Neural progenitor cell (in vitro differentiated cells): ENCODE measurements at regions not wholly inside any gene's neighbourhood (a gene's known extent, or its start where the extent isn't known, plus 50 kb on each side); places are given as distances from the start of the nearest gene placed in this dataset.

ENCODE experiments used
- CTCF ChIP-seq: fragments of 200-600 bp; sonication (generic); IDR thresholded peaks from 2 replicates; pipeline ENCODE4 v1.5.1; 2017; ENCODE audit warnings: antibody characterized with exemption, mild to moderate bottlenecking
- EZH2phosphoT487 ChIP-seq: fragments of 200-600 bp; sonication (generic); IDR thresholded peaks from 2 replicates; pipeline ENCODE4 v1.6.1; 2017; ENCODE audit warnings: antibody characterized with exemption

GRCh38 chr2:142536492-142536891 lies 341.0 kb upstream of the KYNU start:
- TF ChIP-seq CTCF (no peak), EZH2phosphoT487 (no peak)
